ENCODE measurements at regions not wholly inside any gene's neighbourhood (a gene's known extent, or its start where the extent isn't known, plus 50 kb on each side); places are given as distances from the start of the nearest gene placed in this dataset.

GRCh38 chr2:217749008-217749407, 253.8 kb downstream of the TNS1 start:
- no peak for ATAC-seq

- ATAC-seq: no peak
Measured at GRCh38 chr2:217746808-217747207, 256.0 kb downstream of the TNS1 start.

- no peak for ATAC-seq
Measured at GRCh38 chr2:217743966-217744761, 258.6 kb downstream of the TNS1 start.

- ATAC-seq: no peak
Measured at GRCh38 chr2:217743407-217743806, 259.4 kb downstream of the TNS1 start.

GRCh38 chr2:217742841-217743240, 260.0 kb downstream of the TNS1 start:
- ATAC-seq: no peak

GRCh38 chr2:217742276-217742675, 260.5 kb downstream of the TNS1 start:
- ATAC-seq: no peak

- ATAC-seq: no peak
Measured at GRCh38 chr2:217741381-217741955, 261.3 kb downstream of the TNS1 start.

GRCh38 chr2:217740756-217741155, 262.0 kb downstream of the TNS1 start:
- ATAC-seq: no peak

GRCh38 chr2:217740178-217740577, 262.6 kb downstream of the TNS1 start:
- no peak for ATAC-seq

GRCh38 chr2:217739741-217740140, 263.1 kb downstream of the TNS1 start:
- no peak for ATAC-seq

- no peak for ATAC-seq
Measured at GRCh38 chr2:217738061-217738460, 264.7 kb downstream of the TNS1 start.

- ATAC-seq: no peak
Measured at GRCh38 chr2:217736776-217737550, 265.8 kb downstream of the TNS1 start.

- ATAC-seq: no peak
Measured at GRCh38 chr2:217735899-217736298, 266.9 kb downstream of the TNS1 start.

GRCh38 chr2:217735034-217735433, 267.8 kb downstream of the TNS1 start:
- ATAC-seq: no peak

GRCh38 chr2:217733461-217733860, 269.3 kb downstream of the TNS1 start:
- ATAC-seq: no peak

- ATAC-seq: no peak
Measured at GRCh38 chr2:217732992-217733391, 269.8 kb downstream of the TNS1 start.

- ATAC-seq: no peak
Measured at GRCh38 chr2:217731805-217732204, 271.0 kb downstream of the TNS1 start.

- no peak for ATAC-seq
Measured at GRCh38 chr2:217729421-217730053, 273.3 kb downstream of the TNS1 start.

GRCh38 chr2:217727801-217728200, 275.0 kb downstream of the TNS1 start:
- no peak for ATAC-seq

GRCh38 chr2:217725409-217725808, 277.4 kb downstream of the TNS1 start:
- ATAC-seq: no peak

GRCh38 chr2:217724471-217724870, 278.3 kb downstream of the TNS1 start:
- ATAC-seq: no peak

- no peak for ATAC-seq
Measured at GRCh38 chr2:217723981-217724380, 278.8 kb downstream of the TNS1 start.

- ATAC-seq: no peak
Measured at GRCh38 chr2:217722883-217723472, 279.8 kb downstream of the TNS1 start.
